BLaER1 (cell line): ENCODE measurements at regions not wholly inside any gene's neighbourhood (a gene's known extent, or its start where the extent isn't known, plus 50 kb on each side); places are given as distances from the start of the nearest gene placed in this dataset.

Experiments
- H3K27ac ChIP-seq: shearing (Covaris generic); formaldehyde crosslinking; 2 replicates; pipeline ENCODE4 v1.8.1; 2022
- H3K27me3 ChIP-seq: shearing (Covaris generic); formaldehyde crosslinking; 2 replicates; pipeline ENCODE4 v1.8.1; 2022
- H3K36me3 ChIP-seq: shearing (Covaris generic); formaldehyde crosslinking; 2 replicates; pipeline ENCODE4 v1.8.1; 2022
- H3K4me1 ChIP-seq: shearing (Covaris generic); formaldehyde crosslinking; 2 replicates; pipeline ENCODE4 v1.8.1; 2022
- H3K4me2 ChIP-seq: shearing (Covaris generic); formaldehyde crosslinking; 2 replicates; pipeline ENCODE4 v1.8.1; 2022
- H3K4me3 ChIP-seq: shearing (Covaris generic); formaldehyde crosslinking; 2 replicates; pipeline ENCODE4 v1.8.1; 2022
- H3K9ac ChIP-seq: shearing (Covaris generic); formaldehyde crosslinking; 2 replicates; pipeline ENCODE4 v1.8.1; 2022
- H3K9me3 ChIP-seq: shearing (Covaris generic); formaldehyde crosslinking; 2 replicates; pipeline ENCODE4 v1.8.1; 2022
- H4K20me1 ChIP-seq: shearing (Covaris generic); formaldehyde crosslinking; 2 replicates; pipeline ENCODE4 v1.8.1; 2022
- Cebpa-rat ChIP-seq: shearing (Covaris generic); IDR thresholded peaks from 2 replicates; pipeline ENCODE4 v1.8.1; 2022

- Histone ChIP-seq H3K27ac (no peak overlapping the region), H3K4me1 (no peaks in the 10 kb centered on the region), H3K9ac (no peak overlapping the region), H3K4me2 (no peak overlapping the region), H3K27me3 (peaks cover 15% of the 10 kb centered on the region), H3K36me3 (no peaks in the 10 kb centered on the region), H3K9me3 (no peaks in the 10 kb centered on the region), H4K20me1 (no peaks in the 10 kb centered on the region; the same call in 1 of the 2 replicates), H3K4me3 (no peak overlapping the region)
- TF ChIP-seq Cebpa-rat, result no peak
Measured at GRCh38 chr22:49019737-49020713, 807.6 kb downstream of the BRD1 start.

GRCh38 chr22:49018601-49019000 lies 809.1 kb downstream of the BRD1 start:
- Histone ChIP-seq H3K9me3 (no peaks in the 10 kb centered on the region), H3K27ac (no peak overlapping the region), H3K36me3 (no peaks in the 10 kb centered on the region), H4K20me1 (no peaks in the 10 kb centered on the region; the same call in 1 of the 2 replicates), H3K27me3 (peaks cover 7% of the 10 kb centered on the region; the same call in 1 of the 2 replicates), H3K9ac (no peak overlapping the region), H3K4me2 (no peak overlapping the region), H3K4me1 (no peaks in the 10 kb centered on the region), H3K4me3 (no peak overlapping the region)
- no peak for TF ChIP-seq Cebpa-rat

GRCh38 chr22:49017482-49018329 lies 810.0 kb downstream of the BRD1 start:
- Histone ChIP-seq H3K4me3 (no peak overlapping the region), H3K9ac (no peak overlapping the region), H3K4me1 (no peaks in the 10 kb centered on the region), H3K27ac (no peak overlapping the region), H3K4me2 (no peak overlapping the region), H4K20me1 (no peaks in the 10 kb centered on the region; the same call in 1 of the 2 replicates), H3K36me3 (no peaks in the 10 kb centered on the region), H3K27me3 (no peaks in the 10 kb centered on the region), H3K9me3 (no peaks in the 10 kb centered on the region)
- TF ChIP-seq Cebpa-rat, result no peak

- Histone ChIP-seq H3K4me3 (no peak overlapping the region), H3K9me3 (no peaks in the 10 kb centered on the region), H4K20me1 (no peaks in the 10 kb centered on the region; the same call in 1 of the 2 replicates), H3K36me3 (no peaks in the 10 kb centered on the region), H3K27me3 (no peaks in the 10 kb centered on the region), H3K4me2 (no peak overlapping the region), H3K9ac (no peak overlapping the region), H3K4me1 (no peaks in the 10 kb centered on the region), H3K27ac (no peak overlapping the region)
- TF ChIP-seq Cebpa-rat, result no peak
Measured at GRCh38 chr22:49016909-49017481, 810.7 kb downstream of the BRD1 start.

- Histone ChIP-seq H3K27me3 (no peaks in the 10 kb centered on the region), H3K27ac (no peak overlapping the region), H3K9me3 (no peaks in the 10 kb centered on the region)
Measured at GRCh38 chr22:49015993-49016908, 811.4 kb downstream of the BRD1 start.

GRCh38 chr22:49015459-49015858 lies 812.2 kb downstream of the BRD1 start:
- Histone ChIP-seq H3K27me3 (no peaks in the 10 kb centered on the region), H4K20me1 (no peaks in the 10 kb centered on the region), H3K36me3 (no peaks in the 10 kb centered on the region), H3K4me2 (no peak overlapping the region), H3K4me1 (no peaks in the 10 kb centered on the region), H3K4me3 (no peak overlapping the region), H3K9ac (no peak overlapping the region), H3K27ac (no peak overlapping the region), H3K9me3 (no peaks in the 10 kb centered on the region)
- no peak for TF ChIP-seq Cebpa-rat

More at GRCh38 chr22:49015993-49016908, 811.4 kb downstream of the BRD1 start:
- Histone ChIP-seq H3K4me3 (no peak overlapping the region), H3K4me1 (no peaks in the 10 kb centered on the region), H3K9ac (no peak overlapping the region), H3K4me2 (no peak overlapping the region), H3K36me3 (no peaks in the 10 kb centered on the region), H4K20me1 (no peaks in the 10 kb centered on the region; the same call in 1 of the 2 replicates)
- no peak for TF ChIP-seq Cebpa-rat

GRCh38 chr22:49014227-49015201 lies 813.2 kb downstream of the BRD1 start:
- H3K27me3 ChIP-seq, result no peaks in the 10 kb centered on the region
- H3K9ac ChIP-seq, result no peak overlapping the region
- H3K36me3 ChIP-seq, result no peaks in the 10 kb centered on the region
- no peaks in the 10 kb centered on the region for H3K9me3 ChIP-seq
- H3K4me3 ChIP-seq, result no peak overlapping the region
- H4K20me1 ChIP-seq, result no peaks in the 10 kb centered on the region
- TF ChIP-seq Cebpa-rat, result no peak
- no peaks in the 10 kb centered on the region for H3K4me1 ChIP-seq
- H3K27ac ChIP-seq, result no peak overlapping the region
- H3K4me2 ChIP-seq, result no peak overlapping the region

- Histone ChIP-seq H3K4me2 (no peak overlapping the region), H3K9me3 (no peaks in the 10 kb centered on the region), H3K9ac (no peak overlapping the region), H3K4me1 (no peaks in the 10 kb centered on the region), H4K20me1 (no peaks in the 10 kb centered on the region), H3K27ac (no peak overlapping the region), H3K4me3 (no peak overlapping the region), H3K36me3 (no peaks in the 10 kb centered on the region), H3K27me3 (no peaks in the 10 kb centered on the region)
- TF ChIP-seq Cebpa-rat, result no peak
Measured at GRCh38 chr22:49013707-49014106, 814.0 kb downstream of the BRD1 start.
